ENCODE measurements at regions not wholly inside any gene's neighbourhood (a gene's known extent, or its start where the extent isn't known, plus 50 kb on each side); places are given as distances from the start of the nearest gene placed in this dataset.

DNA sequence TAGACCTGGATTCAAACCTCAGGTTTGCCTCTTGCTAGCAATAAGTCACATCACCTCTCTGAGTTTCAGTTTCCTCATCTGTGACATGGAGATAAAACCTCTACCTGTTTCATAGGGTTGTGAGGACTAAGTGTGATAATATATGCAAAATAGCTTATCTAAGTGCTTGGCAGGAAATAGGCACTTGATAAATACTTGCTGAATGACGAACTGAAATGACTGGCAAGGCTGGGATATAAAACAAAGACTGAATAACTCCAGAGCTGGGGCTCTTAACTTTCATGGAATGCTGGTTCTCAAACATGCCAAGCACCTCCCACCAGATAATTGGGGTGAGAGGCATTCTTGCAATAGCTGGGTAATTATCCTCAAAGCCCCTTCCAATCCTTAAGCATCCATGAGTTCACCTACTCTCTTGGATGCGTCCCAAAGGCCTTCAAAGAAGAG is 87.6 kb downstream of the ADRB2 start:
- Histone ChIP-seq H3K79me2 (ENCODE audit: control insufficient read depth, insufficient read depth, low read length) (no peaks in the 10 kb centered on the region), H4K20me1 (replicated peaks; ENCODE audit: control insufficient read depth, insufficient read depth, low read length) (no peaks in the 10 kb centered on the region), H3K27ac (ENCODE audit: extremely low read depth, low read depth, low read length) (no peak overlapping the region), H3K27me3 (ENCODE audit: control insufficient read depth in 2 of 2, insufficient read depth in 2 of 2, low read length in 2 of 2) (peaks cover 5 to 11% of the 10 kb centered on the region in 2 experiments; a peak in 1 of 5 replicates), H2AFZ (ENCODE audit: low read depth, low read length) (no peak overlapping the region), H3K9me1 (ENCODE audit: control insufficient read depth, insufficient read depth, low read length) (no peaks in the 10 kb centered on the region), H3K9ac (ENCODE audit: insufficient read depth in 1 of 2, low read depth in 2 of 2, low read length in 2 of 2) (no peak overlapping the region), H3K4me1 (replicated peaks in 1 of 2; ENCODE audit: control insufficient read depth in 2 of 2, insufficient read depth in 2 of 2, low read length in 2 of 2) (peaks cover 0 to 6% of the 10 kb centered on the region in 2 experiments; a peak in 2 of 5 replicates), H3K9me3 (replicated peaks; ENCODE audit: control insufficient read depth, insufficient read depth, low read depth, low read length) (no peaks in the 10 kb centered on the region), H3K36me3 (ENCODE audit: control insufficient read depth, insufficient read depth, low read length) (no peaks in the 10 kb centered on the region), H3K4me2 (ENCODE audit: insufficient read depth, low read length) (no peak overlapping the region), H3K4me3 (no peak overlapping the region)
- intact Hi-C loops (cut with micrococcal nuclease) (loop anchor here (10.0 kb wide), 1 partner anchor 81 kb away; no protein-coding TSS in a partner anchor), in situ Hi-C loops (cut with MboI) (no loop called here)
- POLR2A ChIA-PET: interaction anchor here (1.6 kb wide), 1 partner anchor 11 kb away, joined by 3 read pairs; no protein-coding TSS in a partner anchor
- WGBS (ENCODE audit: insufficient coverage, low coverage, missing lambda C conversion rate): 0% methylated on average over 2 of the region's 2 CpGs
- BruUV-seq (replicated peaks): no TSS peak
- DNase-seq (ENCODE audit: extremely low read depth in 1 of 4, low spot score in 3 of 4): no peak
- ATAC-seq: no peak
- FAIRE-seq: no peak
- TF ChIP-seq, protein P1, sequence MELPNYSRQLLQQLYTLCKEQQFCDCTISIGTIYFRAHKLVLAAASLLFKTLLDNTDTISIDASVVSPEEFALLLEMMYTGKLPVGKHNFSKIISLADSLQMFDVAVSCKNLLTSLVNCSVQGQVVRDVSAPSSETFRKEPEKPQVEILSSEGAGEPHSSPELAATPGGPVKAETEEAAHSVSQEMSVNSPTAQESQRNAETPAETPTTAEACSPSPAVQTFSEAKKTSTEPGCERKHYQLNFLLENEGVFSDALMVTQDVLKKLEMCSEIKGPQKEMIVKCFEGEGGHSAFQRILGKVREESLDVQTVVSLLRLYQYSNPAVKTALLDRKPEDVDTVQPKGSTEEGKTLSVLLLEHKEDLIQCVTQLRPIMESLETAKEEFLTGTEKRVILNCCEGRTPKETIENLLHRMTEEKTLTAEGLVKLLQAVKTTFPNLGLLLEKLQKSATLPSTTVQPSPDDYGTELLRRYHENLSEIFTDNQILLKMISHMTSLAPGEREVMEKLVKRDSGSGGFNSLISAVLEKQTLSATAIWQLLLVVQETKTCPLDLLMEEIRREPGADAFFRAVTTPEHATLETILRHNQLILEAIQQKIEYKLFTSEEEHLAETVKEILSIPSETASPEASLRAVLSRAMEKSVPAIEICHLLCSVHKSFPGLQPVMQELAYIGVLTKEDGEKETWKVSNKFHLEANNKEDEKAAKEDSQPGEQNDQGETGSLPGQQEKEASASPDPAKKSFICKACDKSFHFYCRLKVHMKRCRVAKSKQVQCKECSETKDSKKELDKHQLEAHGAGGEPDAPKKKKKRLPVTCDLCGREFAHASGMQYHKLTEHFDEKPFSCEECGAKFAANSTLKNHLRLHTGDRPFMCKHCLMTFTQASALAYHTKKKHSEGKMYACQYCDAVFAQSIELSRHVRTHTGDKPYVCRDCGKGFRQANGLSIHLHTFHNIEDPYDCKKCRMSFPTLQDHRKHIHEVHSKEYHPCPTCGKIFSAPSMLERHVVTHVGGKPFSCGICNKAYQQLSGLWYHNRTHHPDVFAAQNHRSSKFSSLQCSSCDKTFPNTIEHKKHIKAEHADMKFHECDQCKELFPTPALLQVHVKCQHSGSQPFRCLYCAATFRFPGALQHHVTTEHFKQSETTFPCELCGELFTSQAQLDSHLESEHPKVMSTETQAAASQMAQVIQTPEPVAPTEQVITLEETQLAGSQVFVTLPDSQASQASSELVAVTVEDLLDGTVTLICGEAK (IDR thresholded peaks at IDR 0.05): no peak
- TF ChIP-seq, protein P1 (CRISPR knock-in tag; IDR thresholded peaks at IDR 0.05): no peak
- TF ChIP-seq TCFL5 (CRISPR knock-in tag; conservative IDR thresholded peaks at IDR 0.05) (no peak), FOXJ2 (tag; IDR thresholded peaks at IDR 0.05) (no peak), ZNF561 (CRISPR knock-in tag; conservative IDR thresholded peaks at IDR 0.05) (no peak)
- TF ChIP-seq, protein P2, sequence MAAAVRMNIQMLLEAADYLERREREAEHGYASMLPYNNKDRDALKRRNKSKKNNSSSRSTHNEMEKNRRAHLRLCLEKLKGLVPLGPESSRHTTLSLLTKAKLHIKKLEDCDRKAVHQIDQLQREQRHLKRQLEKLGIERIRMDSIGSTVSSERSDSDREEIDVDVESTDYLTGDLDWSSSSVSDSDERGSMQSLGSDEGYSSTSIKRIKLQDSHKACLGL (CRISPR knock-in tag; IDR thresholded peaks at IDR 0.05; ENCODE audit: borderline replicate concordance, poor library complexity, severe bottlenecking): no peak
- CTCF ChIA-PET (ENCODE audit: low intra/inter-chr PET ratio): no interaction called here
